CD14-positive monocyte (primary cell): ENCODE measurements at regions not wholly inside any gene's neighbourhood (a gene's known extent, or its start where the extent isn't known, plus 50 kb on each side); places are given as distances from the start of the nearest gene placed in this dataset.
A peak's percentile ranks its signal among the peaks of the same experiment; 100 is the strongest.

ENCODE experiments used
- DNase-seq, 3 donors: peaks; one replicate each; pipeline ENCODE4 v3.0.0-alpha.2; 2011 to 2022
- H2AFZ ChIP-seq: 2 replicates; pipeline ENCODE4 v1.6.0; 2012; ENCODE audit warnings: mild to moderate bottlenecking, low read depth, low read length, inconsistent platforms; ENCODE audit not compliant: insufficient read depth, poor library complexity, severe bottlenecking
- H3K27ac ChIP-seq, 2 donors: 1 replicate in 1 of 2; 2 replicates in 1 of 2; pipeline ENCODE4 v1.5.1; 2012 to 2013; ENCODE audit warnings: low read length in 2 of 2, control low read depth in 1 of 2, inconsistent platforms in 1 of 2, low read depth in 1 of 2, mild to moderate bottlenecking in 1 of 2
- H3K27me3 ChIP-seq, 2 donors: one replicate each; pipeline versions ENCODE4 v1.6.0 to v1.6.1; 2011 to 2013; ENCODE audit warnings: low read length in 2 of 2; ENCODE audit not compliant: control insufficient read depth in 2 of 2, insufficient read depth in 2 of 2
- H3K36me3 ChIP-seq, 2 donors: replicated peaks in 1 of 2; 1 replicate in 1 of 2; 2 replicates in 1 of 2; pipeline versions ENCODE4 v1.5.1 to v1.6.1; 2012 to 2013; ENCODE audit warnings: low read length in 2 of 2, control low read depth in 1 of 2, inconsistent platforms in 1 of 2, mild to moderate bottlenecking in 1 of 2; ENCODE audit not compliant: insufficient read depth in 2 of 2, control insufficient read depth in 1 of 2
- H3K4me1 ChIP-seq, 2 donors: 1 replicate in 1 of 2; 2 replicates in 1 of 2; pipeline versions ENCODE4 v1.5.1 to v1.6.1; 2012 to 2013; ENCODE audit warnings: low read length in 2 of 2, control low read depth in 1 of 2, inconsistent platforms in 1 of 2, mild to moderate bottlenecking in 1 of 2, moderate library complexity in 1 of 2; ENCODE audit not compliant: insufficient read depth in 2 of 2, control insufficient read depth in 1 of 2
- H3K4me2 ChIP-seq: replicated peaks from 2 replicates; pipeline ENCODE3; 2012; ENCODE audit warnings: low read length, moderate library complexity, mild to moderate bottlenecking; ENCODE audit not compliant: poor library complexity, severe bottlenecking; ENCODE audit errors: extremely low read depth
- H3K4me3 ChIP-seq, 3 experiments: fragments of 200-600 bp in 1 of 3; sonication (generic) in 1 of 3; replicated peaks in 1 of 3; 1 replicate in 2 of 3; 2 replicates in 1 of 3; pipeline ENCODE4 v1.5.1; 2011 to 2013; ENCODE audit warnings: low read length in 3 of 3, mild to moderate bottlenecking in 3 of 3, control low read depth in 2 of 3, low read depth in 2 of 3, inconsistent platforms in 1 of 3, moderate library complexity in 1 of 3
- H3K79me2 ChIP-seq: 2 replicates; pipeline ENCODE4 v1.6.0; 2012; ENCODE audit warnings: mild to moderate bottlenecking, control low read depth, inconsistent platforms, low read length, moderate library complexity; ENCODE audit not compliant: insufficient read depth
- H3K9ac ChIP-seq: 2 replicates; pipeline ENCODE4 v1.6.0; 2017; ENCODE audit warnings: low read length, mild to moderate bottlenecking; ENCODE audit not compliant: insufficient read depth, poor library complexity, severe bottlenecking
- H3K9me3 ChIP-seq, 2 donors: replicated peaks in 1 of 2; 1 replicate in 1 of 2; 2 replicates in 1 of 2; pipeline versions ENCODE4 v1.5.1 to v1.6.1; 2012 to 2013; ENCODE audit warnings: low read length in 2 of 2, control low read depth in 1 of 2; ENCODE audit not compliant: control insufficient read depth in 1 of 2, insufficient read depth in 1 of 2
- H4K20me1 ChIP-seq: 2 replicates; pipeline ENCODE4 v1.6.0; 2012; ENCODE audit warnings: mild to moderate bottlenecking, low read length, control low read depth, moderate library complexity; ENCODE audit not compliant: insufficient read depth
- H3K27ac Mint-ChIP-seq, 7 donors: one replicate each; pipeline ENCODE4 v1.8.0; 2020; ENCODE audit warnings: mild to moderate bottlenecking in 7 of 7, mixed read lengths in 7 of 7, moderate library complexity in 6 of 7, inconsistent platforms in 2 of 7
- H3K27me3 Mint-ChIP-seq, 3 donors: one replicate each; pipeline ENCODE4 v1.8.0; 2021 to 2022; ENCODE audit warnings: low read depth in 3 of 3, mild to moderate bottlenecking in 3 of 3, mixed read lengths in 3 of 3, moderate library complexity in 3 of 3, inconsistent platforms in 1 of 3
- H3K36me3 Mint-ChIP-seq, 2 donors: one replicate each; pipeline ENCODE4 v1.8.0; 2020; ENCODE audit warnings: mixed read lengths in 2 of 2, inconsistent platforms in 1 of 2, mild to moderate bottlenecking in 1 of 2
- H3K4me1 Mint-ChIP-seq: one replicate; pipeline ENCODE4 v1.8.0; 2020; ENCODE audit warnings: mild to moderate bottlenecking, mixed read lengths
- H3K4me3 Mint-ChIP-seq, 2 donors: one replicate each; pipeline ENCODE4 v1.8.0; 2020; ENCODE audit warnings: mild to moderate bottlenecking in 2 of 2, mixed read lengths in 2 of 2, moderate library complexity in 1 of 2
- H3K9me3 Mint-ChIP-seq, 7 donors: one replicate each; pipeline ENCODE4 v1.8.0; 2020 to 2022; ENCODE audit warnings: mixed read lengths in 7 of 7, mild to moderate bottlenecking in 6 of 7, moderate library complexity in 6 of 7, inconsistent platforms in 2 of 7
- CTCF ChIP-seq: fragments of 200-600 bp; IDR thresholded peaks from one replicate; pipeline ENCODE4 v1.8.0; 2022; ENCODE audit warnings: antibody characterized with exemption, mild to moderate bottlenecking
- WGBS: methylation state at CpG from one replicate; pipeline ENCODE4 v1.1.5; 2013; ENCODE audit warnings: missing lambda C conversion rate; ENCODE audit not compliant: insufficient coverage; 5-methylcytosine and 5-hydroxymethylcytosine counted together
- intact Hi-C, 2 donors: fragments of 100-400 bp; cut with micrococcal nuclease; formaldehyde crosslinking; loops; one replicate each; pipeline versions ENCODE4 v1.15.0 to v1.15.1; 2023

- 88% methylated on average over 3 of the region's 8 CpGs for WGBS
- H2AFZ ChIP-seq = no peak overlapping the region
- H3K4me2 ChIP-seq = no peak overlapping the region
- no peaks in the 10 kb centered on the region for H3K79me2 ChIP-seq
- H3K27me3 ChIP-seq = no peaks in the 10 kb centered on the region
- Mint-ChIP-seq H3K9me3 (peaks cover 3 to 9% (median 8%) of the 10 kb centered on the region in 7 donors), H3K27me3 (peaks cover 2 to 5% (median 4%) of the 10 kb centered on the region in 3 donors), H3K27ac (no peak overlapping the region), H3K36me3 (no peaks in the 10 kb centered on the region), H3K4me3 (no peak overlapping the region), H3K4me1 (no peaks in the 10 kb centered on the region)
- intact Hi-C loops = no loop called here
- H3K27ac ChIP-seq = no peak overlapping the region
- H3K4me3 ChIP-seq = no peak overlapping the region
- H3K36me3 ChIP-seq = no peaks in the 10 kb centered on the region
- no peaks in the 10 kb centered on the region for H3K4me1 ChIP-seq
- no peak overlapping the region for H3K9ac ChIP-seq
- H4K20me1 ChIP-seq = no peaks in the 10 kb centered on the region
- TF ChIP-seq CTCF = no peak
- DNase-seq = no peak
- peaks cover 19 to 31% of the 10 kb centered on the region in 2 donors for H3K9me3 ChIP-seq
These were observed 145.5 kb upstream of the AGAP1 start for GRCh38 chr2:235348329-235348728.

GRCh38 chr2:235350234-235350633 lies 143.6 kb upstream of the AGAP1 start:
- WGBS = 100% methylated on average over 1 of the region's 4 CpGs
- no peak for DNase-seq
- intact Hi-C loops = no loop called here
- H3K36me3 ChIP-seq = no peaks in the 10 kb centered on the region
- H2AFZ ChIP-seq = no peak overlapping the region
- no peak overlapping the region for H3K27ac ChIP-seq
- peaks cover 3 to 9% (median 8%) of the 10 kb centered on the region in 7 donors for H3K9me3 Mint-ChIP-seq
- no peaks in the 10 kb centered on the region for H3K27me3 ChIP-seq
- H3K4me3 Mint-ChIP-seq = no peak overlapping the region
- H3K79me2 ChIP-seq = no peaks in the 10 kb centered on the region
- peaks cover 2 to 7% (median 4%) of the 10 kb centered on the region in 3 donors for H3K27me3 Mint-ChIP-seq
- no peaks in the 10 kb centered on the region for H3K4me1 ChIP-seq
- no peak overlapping the region for H3K4me3 ChIP-seq
- H3K4me1 Mint-ChIP-seq = no peaks in the 10 kb centered on the region
- H3K27ac Mint-ChIP-seq = peak overlapping the region in 1 of 7 donors; percentile 5
- no peak for TF ChIP-seq CTCF
- no peaks in the 10 kb centered on the region for H3K36me3 Mint-ChIP-seq
- no peak overlapping the region for H3K4me2 ChIP-seq
- H4K20me1 ChIP-seq = no peaks in the 10 kb centered on the region
- no peak overlapping the region for H3K9ac ChIP-seq
- H3K9me3 ChIP-seq = peaks cover 6 to 16% of the 10 kb centered on the region in 2 donors
